NT2/D1 (cell line): ENCODE measurements at regions not wholly inside any gene's neighbourhood (a gene's known extent, or its start where the extent isn't known, plus 50 kb on each side); places are given as distances from the start of the nearest gene placed in this dataset.

Experiments
- YY1 ChIP-seq: IDR thresholded peaks from 2 replicates; pipeline ENCODE4 v1.6.1; 2011; ENCODE audit not compliant: insufficient read length, insufficient read depth
- ZNF274 ChIP-seq: IDR thresholded peaks from 2 replicates; pipeline ENCODE4 v1.6.1; 2011; ENCODE audit warnings: mild to moderate bottlenecking, low read depth, low read length

DNA sequence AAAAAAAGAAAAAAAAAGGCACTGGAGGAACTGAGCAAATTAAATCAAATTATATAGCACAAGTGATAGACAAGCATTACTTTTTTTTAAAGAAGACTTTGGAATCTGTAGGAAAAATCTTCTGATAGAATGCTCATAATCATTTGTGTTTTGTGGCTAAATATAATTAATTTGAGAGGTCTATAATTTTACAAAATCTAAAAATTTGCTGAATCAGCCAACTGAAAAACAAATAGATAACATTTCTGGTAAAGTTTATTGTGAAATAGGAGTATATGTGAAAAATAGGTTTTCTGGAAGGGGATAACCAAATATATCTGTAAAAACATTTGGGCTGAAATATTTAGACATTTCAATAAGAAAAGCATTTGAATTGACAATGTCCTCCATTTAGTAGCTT lies 844.9 kb upstream of the COBL start:
- TF ChIP-seq ZNF274 (no peak), YY1 (no peak)
